K562 (cell line): ENCODE measurements at regions not wholly inside any gene's neighbourhood (a gene's known extent, or its start where the extent isn't known, plus 50 kb on each side); places are given as distances from the start of the nearest gene placed in this dataset.
A peak's percentile ranks its signal among the peaks of the same experiment; 100 is the strongest.

ENCODE experiments used
- CAMTA2 ChIP-seq: fragments of 250-450 bp; sonication (Bioruptor Pico); conservative IDR thresholded peaks from 2 replicates; pipeline ENCODE4 v1.5.1; 2022
- CSDE1 ChIP-seq, 2 experiments: fragments of 450-650 bp; IDR thresholded peaks; 2 replicates each; pipeline ENCODE4 v1.6.1; 2016; ENCODE audit warnings: mild to moderate bottlenecking in 1 of 2
- FOXM1 ChIP-seq, 2 experiments: fragments of 450-650 bp in 1 of 2; sonication (generic) in 1 of 2; formaldehyde crosslinking in 1 of 2; IDR thresholded peaks; 2 replicates each; pipeline versions ENCODE4 v1.6.1 to v1.9.0; 2017 to 2022; ENCODE audit warnings: low read depth in 2 of 2, mild to moderate bottlenecking in 2 of 2, missing genetic modification reagents in 1 of 2, moderate library complexity in 1 of 2
- GTF2F1 ChIP-seq: IDR thresholded peaks from 2 replicates; pipeline ENCODE4 v1.6.1; 2011; ENCODE audit warnings: low read depth, low read length, improper control_type of control experiment
- HDAC8 ChIP-seq: fragments of 450-650 bp; IDR thresholded peaks from 2 replicates; pipeline ENCODE4 v1.6.1; 2016; ENCODE audit warnings: mild to moderate bottlenecking, missing genetic modification characterization, moderate library complexity, missing compliant biosample characterization
- HIVEP1 ChIP-seq: fragments of 250-450 bp; sonication (Bioruptor Pico); IDR thresholded peaks from 2 replicates; pipeline ENCODE4 v1.4.0; 2020; ENCODE audit warnings: mild to moderate bottlenecking
- KLF16 ChIP-seq: IDR thresholded peaks from 2 replicates; pipeline ENCODE4 v1.6.1; 2016; ENCODE audit warnings: antibody characterized with exemption
- MAFF ChIP-seq: IDR thresholded peaks from 2 replicates; pipeline ENCODE4 v1.6.1; 2012; ENCODE audit warnings: low read length, improper control_type of control experiment
- MBD2 ChIP-seq: sonication (generic); IDR thresholded peaks from 2 replicates; pipeline ENCODE4 v1.6.1; 2016; ENCODE audit warnings: low read depth, borderline replicate concordance
- NCOA1 ChIP-seq: fragments of 450-650 bp; IDR thresholded peaks from 2 replicates; pipeline ENCODE4 v1.6.1; 2016; ENCODE audit warnings: low read depth
- NCOR1 ChIP-seq: fragments of 450-650 bp; IDR thresholded peaks from 2 replicates; pipeline ENCODE4 v1.6.1; 2016; ENCODE audit warnings: mild to moderate bottlenecking, moderate library complexity
- NFIX ChIP-seq: fragments of 250-450 bp; sonication (Bioruptor Pico); IDR thresholded peaks from 2 replicates; pipeline ENCODE4 v1.4.0; 2020; ENCODE audit warnings: low read depth, mild to moderate bottlenecking, moderate library complexity
- RNF2 ChIP-seq: sonication (generic); IDR thresholded peaks from 2 replicates; pipeline ENCODE4 v1.6.1; 2016
- SMARCC2 ChIP-seq: fragments of 450-650 bp; IDR thresholded peaks from 2 replicates; pipeline ENCODE4 v1.6.1; 2017; ENCODE audit warnings: antibody characterized with exemption, moderate library complexity, mild to moderate bottlenecking, low read depth
- SREBF1 ChIP-seq: fragments of 150-350 bp; IDR thresholded peaks from 2 replicates; pipeline ENCODE4 v1.6.1; 2014; ENCODE audit warnings: antibody characterized with exemption, low read depth, low read length, borderline replicate concordance
- TCF15 ChIP-seq: fragments of 250-450 bp; sonication (Bioruptor Pico); IDR thresholded peaks from 2 replicates; pipeline ENCODE4 v1.8.0; 2022; ENCODE audit warnings: moderate library complexity, mild to moderate bottlenecking, inconsistent platforms
- TRIM24 ChIP-seq, 2 experiments: fragments of 450-650 bp; IDR thresholded peaks; 2 replicates each; pipeline ENCODE4 v1.6.1; 2016
- ZBED1 ChIP-seq: IDR thresholded peaks from 2 replicates; pipeline ENCODE4 v1.6.1; 2014
- ZNF143 ChIP-seq: sonication (generic); formaldehyde crosslinking; IDR thresholded peaks from 2 replicates; pipeline ENCODE4 v1.9.0; 2022; ENCODE audit warnings: mild to moderate bottlenecking, missing genetic modification reagents
- ZNF212 ChIP-seq: fragments of 450-650 bp; formaldehyde crosslinking; IDR thresholded peaks from 2 replicates; pipeline ENCODE4 v1.4.0; 2020; ENCODE audit warnings: mild to moderate bottlenecking
- ZNF512 ChIP-seq: IDR thresholded peaks from 2 replicates; pipeline ENCODE4 v1.6.1; 2016; ENCODE audit warnings: missing genetic modification characterization, missing compliant biosample characterization
- TF ChIP-seq, protein P1 (sequence below): fragments of 450-650 bp; IDR thresholded peaks from 2 replicates; pipeline ENCODE4 v1.6.1; 2018; ENCODE audit not compliant: partially characterized antibody
- TF ChIP-seq, protein P2 (sequence below): fragments of 250-450 bp; sonication (Bioruptor Pico); IDR thresholded peaks from 2 replicates; pipeline ENCODE4 v1.8.0; 2021; ENCODE audit warnings: borderline replicate concordance, mild to moderate bottlenecking, moderate library complexity; ENCODE audit not compliant: poor library complexity, severe bottlenecking

- TF ChIP-seq, protein P1, sequence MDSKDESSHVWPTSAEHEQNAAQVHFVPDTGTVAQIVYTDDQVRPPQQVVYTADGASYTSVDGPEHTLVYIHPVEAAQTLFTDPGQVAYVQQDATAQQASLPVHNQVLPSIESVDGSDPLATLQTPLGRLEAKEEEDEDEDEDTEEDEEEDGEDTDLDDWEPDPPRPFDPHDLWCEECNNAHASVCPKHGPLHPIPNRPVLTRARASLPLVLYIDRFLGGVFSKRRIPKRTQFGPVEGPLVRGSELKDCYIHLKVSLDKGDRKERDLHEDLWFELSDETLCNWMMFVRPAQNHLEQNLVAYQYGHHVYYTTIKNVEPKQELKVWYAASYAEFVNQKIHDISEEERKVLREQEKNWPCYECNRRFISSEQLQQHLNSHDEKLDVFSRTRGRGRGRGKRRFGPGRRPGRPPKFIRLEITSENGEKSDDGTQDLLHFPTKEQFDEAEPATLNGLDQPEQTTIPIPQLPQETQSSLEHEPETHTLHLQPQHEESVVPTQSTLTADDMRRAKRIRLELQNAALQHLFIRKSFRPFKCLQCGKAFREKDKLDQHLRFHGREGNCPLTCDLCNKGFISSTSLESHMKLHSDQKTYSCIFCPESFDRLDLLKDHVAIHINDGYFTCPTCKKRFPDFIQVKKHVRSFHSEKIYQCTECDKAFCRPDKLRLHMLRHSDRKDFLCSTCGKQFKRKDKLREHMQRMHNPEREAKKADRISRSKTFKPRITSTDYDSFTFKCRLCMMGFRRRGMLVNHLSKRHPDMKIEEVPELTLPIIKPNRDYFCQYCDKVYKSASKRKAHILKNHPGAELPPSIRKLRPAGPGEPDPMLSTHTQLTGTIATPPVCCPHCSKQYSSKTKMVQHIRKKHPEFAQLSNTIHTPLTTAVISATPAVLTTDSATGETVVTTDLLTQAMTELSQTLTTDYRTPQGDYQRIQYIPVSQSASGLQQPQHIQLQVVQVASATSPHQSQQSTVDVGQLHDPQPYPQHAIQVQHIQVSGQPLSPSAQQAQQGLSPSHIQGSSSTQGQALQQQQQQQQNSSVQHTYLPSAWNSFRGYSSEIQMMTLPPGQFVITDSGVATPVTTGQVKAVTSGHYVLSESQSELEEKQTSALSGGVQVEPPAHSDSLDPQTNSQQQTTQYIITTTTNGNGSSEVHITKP: peak; percentile 61
- no peak for TF ChIP-seq ZNF143 (CRISPR knock-in tag)
- TF ChIP-seq SMARCC2: peak; percentile 37; the same call in 1 of the 2 replicates
- TF ChIP-seq HDAC8 (tag): no peak
- TF ChIP-seq ZNF512 (tag): no peak
- no peak for TF ChIP-seq SREBF1
- TF ChIP-seq MBD2: no peak
- TF ChIP-seq TCF15 (CRISPR knock-in tag): no peak
- no peak for TF ChIP-seq ZNF212
- TF ChIP-seq MAFF: no peak
- TF ChIP-seq HIVEP1 (CRISPR knock-in tag): no peak
- TF ChIP-seq CSDE1 (IDR thresholded peaks at IDR 0.05): no peak
- peak; percentile 93 for TF ChIP-seq NCOR1
- no peak for TF ChIP-seq GTF2F1
- no peak for TF ChIP-seq NFIX
- peak; percentile 61 to 73; a peak in 3 of 4 replicates for TF ChIP-seq TRIM24 (IDR thresholded peaks at IDR 0.05)
- no peak for TF ChIP-seq ZBED1
- peak; percentile 28; the same call in 1 of the 2 replicates for TF ChIP-seq RNF2
- TF ChIP-seq CAMTA2 (CRISPR knock-in tag): no peak
- peak; percentile 10; the same call in 1 of the 2 replicates for TF ChIP-seq KLF16
- TF ChIP-seq FOXM1 (IDR thresholded peaks at IDR 0.05; ENCODE audit: low read depth): peak; percentile 39; the same call in 1 of the 2 replicates
- TF ChIP-seq FOXM1 (CRISPR knock-in tag; IDR thresholded peaks at IDR 0.05; ENCODE audit: low read depth): no peak
- TF ChIP-seq NCOA1: peak; percentile 45; the same call in 1 of the 2 replicates
- TF ChIP-seq, protein P2, sequence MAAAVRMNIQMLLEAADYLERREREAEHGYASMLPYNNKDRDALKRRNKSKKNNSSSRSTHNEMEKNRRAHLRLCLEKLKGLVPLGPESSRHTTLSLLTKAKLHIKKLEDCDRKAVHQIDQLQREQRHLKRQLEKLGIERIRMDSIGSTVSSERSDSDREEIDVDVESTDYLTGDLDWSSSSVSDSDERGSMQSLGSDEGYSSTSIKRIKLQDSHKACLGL (CRISPR knock-in tag): no peak
Observed at GRCh38 chr2:145288650-145289496, 769.0 kb upstream of the ZEB2 start (continued).
